Neural cell (in vitro differentiated cells): ENCODE measurements at regions not wholly inside any gene's neighbourhood (a gene's known extent, or its start where the extent isn't known, plus 50 kb on each side); places are given as distances from the start of the nearest gene placed in this dataset.

Experiments used
- H2AFZ ChIP-seq: fragments of 200-600, 300-800 bp; sonication (generic), shearing (Covaris generic); 2 replicates; pipeline ENCODE4 v1.6.0; 2014; ENCODE audit warnings: low read depth, mild to moderate bottlenecking, antibody characterized with exemption, low read length, moderate library complexity
- H3F3A ChIP-seq: fragments of 200-600 bp; shearing (Covaris generic); 2 replicates; pipeline ENCODE4 v1.6.1; 2016; ENCODE audit warnings: mild to moderate bottlenecking, moderate library complexity, mixed read lengths, antibody characterized with exemption, low read length; ENCODE audit not compliant: insufficient read depth, poor library complexity, severe bottlenecking
- H3K27ac ChIP-seq: fragments of 200-600, 300-800 bp; sonication (generic), shearing (Covaris generic); 2 replicates; pipeline ENCODE4 v1.5.1; 2014; ENCODE audit warnings: mild to moderate bottlenecking, low read length, moderate library complexity
- H3K27me3 ChIP-seq: fragments of 300-800, 200-600 bp; sonication (generic), shearing (Covaris generic); 2 replicates; pipeline ENCODE4 v1.6.0; 2014; ENCODE audit warnings: mild to moderate bottlenecking, low read depth, low read length, moderate library complexity; ENCODE audit not compliant: insufficient read depth
- H3K36me3 ChIP-seq: fragments of 300-800, 200-600 bp; sonication (generic), shearing (Covaris generic); 2 replicates; pipeline ENCODE4 v1.5.1; 2014; ENCODE audit warnings: mild to moderate bottlenecking, antibody characterized with exemption, low read length, moderate library complexity; ENCODE audit not compliant: insufficient read depth
- H3K4me2 ChIP-seq: fragments of 300-800, 200-600 bp; sonication (generic), shearing (Covaris generic); 2 replicates; pipeline ENCODE4 v1.6.0; 2014; ENCODE audit warnings: mild to moderate bottlenecking, low read length
- H3K4me3 ChIP-seq: fragments of 300-800, 200-600 bp; sonication (generic), shearing (Covaris generic); 2 replicates; pipeline ENCODE4 v1.5.1; 2014; ENCODE audit warnings: mild to moderate bottlenecking, low read length, moderate library complexity
- H3K79me2 ChIP-seq: fragments of 200-600 bp; shearing (Covaris generic); replicated peaks from 2 replicates; pipeline ENCODE4 v1.6.0; 2014; ENCODE audit warnings: mild to moderate bottlenecking, low read length, moderate library complexity; ENCODE audit not compliant: insufficient read depth
- H3K9ac ChIP-seq: fragments of 300-800, 200-600 bp; sonication (generic), shearing (Covaris generic); 2 replicates; pipeline ENCODE4 v1.6.1; 2016; ENCODE audit warnings: mild to moderate bottlenecking, low read length, mixed read lengths
- H3K9me2 ChIP-seq: fragments of 200-600 bp; shearing (Covaris generic); 2 replicates; pipeline ENCODE4 v1.6.1; 2016; ENCODE audit warnings: mild to moderate bottlenecking, low read length, mixed read lengths; ENCODE audit not compliant: insufficient read depth
- H3K9me3 ChIP-seq: fragments of 200-600, 300-800 bp; sonication (generic), shearing (Covaris generic); 2 replicates; pipeline ENCODE4 v1.6.1; 2016; ENCODE audit warnings: mild to moderate bottlenecking, mixed run types, low read length, moderate library complexity, mixed read lengths
- H4K20me1 ChIP-seq: fragments of 200-600 bp; shearing (Covaris generic); 2 replicates; pipeline ENCODE4 v1.6.1; 2016; ENCODE audit warnings: mild to moderate bottlenecking, mixed run types; ENCODE audit not compliant: insufficient read depth
- CTCF ChIP-seq: fragments of 450-650 bp; IDR thresholded peaks from 2 replicates; pipeline ENCODE4 v1.5.1; 2014; ENCODE audit warnings: antibody characterized with exemption, mild to moderate bottlenecking, moderate library complexity; ENCODE audit not compliant: poor library complexity, severe bottlenecking
- EP300 ChIP-seq: fragments of 450-650 bp; conservative IDR thresholded peaks from 2 replicates; pipeline ENCODE4 v1.6.1; 2014; ENCODE audit warnings: antibody characterized with exemption, mild to moderate bottlenecking, moderate library complexity; ENCODE audit not compliant: poor library complexity, severe bottlenecking
- EZH2 ChIP-seq: fragments of 200-600, 300-800 bp; shearing (Covaris generic), sonication (generic); IDR thresholded peaks from 2 replicates; pipeline ENCODE4 v1.6.1; 2014; ENCODE audit warnings: antibody characterized with exemption, low read length, borderline replicate concordance, mild to moderate bottlenecking; ENCODE audit not compliant: insufficient read depth, poor library complexity, severe bottlenecking
- MXI1 ChIP-seq: fragments of 450-650 bp; conservative IDR thresholded peaks from 2 replicates; pipeline ENCODE4 v1.6.1; 2014; ENCODE audit warnings: antibody characterized with exemption, mild to moderate bottlenecking; ENCODE audit not compliant: poor library complexity, severe bottlenecking
- POLR2AphosphoS5 ChIP-seq: IDR thresholded peaks from 2 replicates; pipeline ENCODE4 v1.6.1; 2012
- RAD21 ChIP-seq: fragments of 450-650 bp; conservative IDR thresholded peaks from 2 replicates; pipeline ENCODE4 v1.6.1; 2014; ENCODE audit warnings: antibody characterized with exemption, mild to moderate bottlenecking, moderate library complexity
- SMC3 ChIP-seq: fragments of 450-650 bp; conservative IDR thresholded peaks from 2 replicates; pipeline ENCODE4 v1.6.1; 2014; ENCODE audit warnings: antibody characterized with exemption, mild to moderate bottlenecking, moderate library complexity; ENCODE audit not compliant: poor library complexity
- TAF1 ChIP-seq: IDR thresholded peaks from 2 replicates; pipeline ENCODE4 v1.6.1; 2012; ENCODE audit warnings: low read depth
- TF ChIP-seq, protein P1 (sequence below): IDR thresholded peaks from 2 replicates; pipeline ENCODE4 v1.6.1; 2012; ENCODE audit warnings: borderline replicate concordance

DNA sequence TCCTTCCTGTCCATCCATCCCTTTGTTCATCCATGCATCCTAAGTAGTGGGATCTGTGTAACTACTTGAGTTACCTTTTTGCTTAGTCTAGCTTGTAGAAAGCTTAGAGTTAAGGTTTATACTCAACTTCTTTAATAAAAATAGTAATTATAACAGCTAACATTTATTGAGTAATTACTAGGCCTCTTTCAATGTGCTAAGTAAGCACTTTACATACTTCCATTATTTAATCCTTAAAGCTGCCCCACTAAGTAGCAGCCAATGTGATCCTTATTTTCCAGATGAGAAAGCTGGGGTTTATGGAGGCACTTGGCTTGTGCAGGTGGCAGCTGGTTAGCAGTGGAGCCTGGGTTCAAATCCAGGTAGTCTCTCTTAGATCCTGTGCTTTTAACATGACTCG lies 182.9 kb downstream of the FGF9 start:
- Histone ChIP-seq H3K9me2 (no peaks in the 10 kb centered on the region), H3K27me3 (no peaks in the 10 kb centered on the region), H3K9me3 (no peaks in the 10 kb centered on the region), H3K27ac (no peak overlapping the region), H3K79me2 (no peaks in the 10 kb centered on the region), H3F3A (no peaks in the 10 kb centered on the region), H3K9ac (no peak overlapping the region), H4K20me1 (no peaks in the 10 kb centered on the region), H3K4me3 (no peak overlapping the region), H2AFZ (no peak overlapping the region), H3K36me3 (no peaks in the 10 kb centered on the region), H3K4me2 (no peak overlapping the region)
- TF ChIP-seq POLR2AphosphoS5, result no peak
- TF ChIP-seq RAD21, result no peak
- TF ChIP-seq TAF1, result no peak
- TF ChIP-seq SMC3, result no peak
- TF ChIP-seq MXI1, result no peak
- TF ChIP-seq CTCF, result no peak
- TF ChIP-seq EP300, result no peak
- TF ChIP-seq, protein P1, sequence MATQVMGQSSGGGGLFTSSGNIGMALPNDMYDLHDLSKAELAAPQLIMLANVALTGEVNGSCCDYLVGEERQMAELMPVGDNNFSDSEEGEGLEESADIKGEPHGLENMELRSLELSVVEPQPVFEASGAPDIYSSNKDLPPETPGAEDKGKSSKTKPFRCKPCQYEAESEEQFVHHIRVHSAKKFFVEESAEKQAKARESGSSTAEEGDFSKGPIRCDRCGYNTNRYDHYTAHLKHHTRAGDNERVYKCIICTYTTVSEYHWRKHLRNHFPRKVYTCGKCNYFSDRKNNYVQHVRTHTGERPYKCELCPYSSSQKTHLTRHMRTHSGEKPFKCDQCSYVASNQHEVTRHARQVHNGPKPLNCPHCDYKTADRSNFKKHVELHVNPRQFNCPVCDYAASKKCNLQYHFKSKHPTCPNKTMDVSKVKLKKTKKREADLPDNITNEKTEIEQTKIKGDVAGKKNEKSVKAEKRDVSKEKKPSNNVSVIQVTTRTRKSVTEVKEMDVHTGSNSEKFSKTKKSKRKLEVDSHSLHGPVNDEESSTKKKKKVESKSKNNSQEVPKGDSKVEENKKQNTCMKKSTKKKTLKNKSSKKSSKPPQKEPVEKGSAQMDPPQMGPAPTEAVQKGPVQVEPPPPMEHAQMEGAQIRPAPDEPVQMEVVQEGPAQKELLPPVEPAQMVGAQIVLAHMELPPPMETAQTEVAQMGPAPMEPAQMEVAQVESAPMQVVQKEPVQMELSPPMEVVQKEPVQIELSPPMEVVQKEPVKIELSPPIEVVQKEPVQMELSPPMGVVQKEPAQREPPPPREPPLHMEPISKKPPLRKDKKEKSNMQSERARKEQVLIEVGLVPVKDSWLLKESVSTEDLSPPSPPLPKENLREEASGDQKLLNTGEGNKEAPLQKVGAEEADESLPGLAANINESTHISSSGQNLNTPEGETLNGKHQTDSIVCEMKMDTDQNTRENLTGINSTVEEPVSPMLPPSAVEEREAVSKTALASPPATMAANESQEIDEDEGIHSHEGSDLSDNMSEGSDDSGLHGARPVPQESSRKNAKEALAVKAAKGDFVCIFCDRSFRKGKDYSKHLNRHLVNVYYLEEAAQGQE, result no peak
- TF ChIP-seq EZH2, result no peak

- H3K9ac ChIP-seq, result no peak overlapping the region
- no peaks in the 10 kb centered on the region for H3K36me3 ChIP-seq
- H3K4me2 ChIP-seq, result no peak overlapping the region
- no peaks in the 10 kb centered on the region for H4K20me1 ChIP-seq
- TF ChIP-seq EP300 (no peak), RAD21 (no peak), CTCF (no peak), EZH2 (no peak), MXI1 (no peak), SMC3 (no peak), POLR2AphosphoS5 (no peak), TAF1 (no peak)
- TF ChIP-seq, protein P1, result no peak
- H3K27me3 ChIP-seq, result no peaks in the 10 kb centered on the region
- H3K9me2 ChIP-seq, result no peaks in the 10 kb centered on the region
- H3K79me2 ChIP-seq, result no peaks in the 10 kb centered on the region
- H2AFZ ChIP-seq, result no peak overlapping the region
- no peak overlapping the region for H3K4me3 ChIP-seq
- H3K27ac ChIP-seq, result no peak overlapping the region
- H3K9me3 ChIP-seq, result no peaks in the 10 kb centered on the region
- H3F3A ChIP-seq, result no peaks in the 10 kb centered on the region
Measured at GRCh38 chr13:21868823-21869222, 197.9 kb downstream of the FGF9 start.
